Activated CD4-positive, alpha-beta memory T cell treated with anti-CD3 and anti-CD28 coated beads for 36 hours (primary cell): ENCODE measurements at regions not wholly inside any gene's neighbourhood (a gene's known extent, or its start where the extent isn't known, plus 50 kb on each side); places are given as distances from the start of the nearest gene placed in this dataset.

Experiments used
- CTCF ChIA-PET: fragments of 350-600 bp; sonication (Branson Sonifier 250); formaldehyde crosslinking; loops from one replicate; lab custom pipeline; 2021; ENCODE audit warnings: antibody characterized with exemption, inconsistent platforms; lab: Charles Lee
- POLR2A ChIA-PET: fragments of 350-600 bp; sonication (Branson Sonifier 250); formaldehyde crosslinking; loops from one replicate; lab custom pipeline; 2021; ENCODE audit warnings: antibody characterized with exemption; lab: Charles Lee
- DNase-seq: peaks from one replicate; pipeline ENCODE4 v3.0.0-alpha.2; 2020
- H3K27ac Mint-ChIP-seq: one replicate; pipeline ENCODE4 v1.8.0; 2021; ENCODE audit warnings: mixed read lengths
- H3K27me3 Mint-ChIP-seq: one replicate; pipeline ENCODE4 v1.8.0; 2021; ENCODE audit warnings: mixed read lengths
- H3K36me3 Mint-ChIP-seq: one replicate; pipeline ENCODE4 v1.8.0; 2021; ENCODE audit warnings: mixed read lengths
- H3K4me1 Mint-ChIP-seq: one replicate; pipeline ENCODE4 v1.8.0; 2021; ENCODE audit warnings: low read depth, mixed read lengths
- H3K4me3 Mint-ChIP-seq: one replicate; pipeline ENCODE4 v1.8.0; 2021; ENCODE audit warnings: mild to moderate bottlenecking, mixed read lengths
- H3K9me3 Mint-ChIP-seq: one replicate; pipeline ENCODE4 v1.8.0; 2021; ENCODE audit warnings: mixed read lengths
- intact Hi-C: fragments of 100-400 bp; cut with micrococcal nuclease; formaldehyde crosslinking; loops from one replicate; pipeline ENCODE4 v1.15.1; 2023

GRCh38 chr15:72964135-72964534 lies 88.1 kb upstream of the NEO1 start:
- ChIA-PET POLR2A (no interaction called here), CTCF (interaction anchor here (1.2 to 1.8 kb wide), 2 partner anchors 9 to 242 kb away, joined by 3 read pairs; no protein-coding TSS in a partner anchor)
- intact Hi-C loops: no loop called here
- no peaks in the 10 kb centered on the region for H3K36me3 Mint-ChIP-seq
- H3K27me3 Mint-ChIP-seq: peaks cover 15% of the 10 kb centered on the region
- DNase-seq: no peak
- H3K4me1 Mint-ChIP-seq: no peaks in the 10 kb centered on the region
- no peak overlapping the region for H3K27ac Mint-ChIP-seq
- peaks cover 7% of the 10 kb centered on the region for H3K9me3 Mint-ChIP-seq
- H3K4me3 Mint-ChIP-seq: no peak overlapping the region

- intact Hi-C loops: no loop called here
- Mint-ChIP-seq H3K27me3 (peaks cover 15% of the 10 kb centered on the region), H3K4me3 (no peak overlapping the region), H3K27ac (no peak overlapping the region), H3K4me1 (no peaks in the 10 kb centered on the region), H3K36me3 (no peaks in the 10 kb centered on the region), H3K9me3 (peaks cover 7% of the 10 kb centered on the region)
- POLR2A ChIA-PET: no interaction called here
- DNase-seq: no peak
- CTCF ChIA-PET: no interaction called here
Observed at GRCh38 chr15:72962054-72962702, 90.1 kb upstream of the NEO1 start.

- Mint-ChIP-seq H3K36me3 (no peaks in the 10 kb centered on the region), H3K4me3 (no peak overlapping the region), H3K27ac (no peak overlapping the region), H3K9me3 (peaks cover 7% of the 10 kb centered on the region), H3K4me1 (no peaks in the 10 kb centered on the region), H3K27me3 (peaks cover 15% of the 10 kb centered on the region)
- ChIA-PET POLR2A (no interaction called here), CTCF (no interaction called here)
- DNase-seq: no peak
- intact Hi-C loops: no loop called here
Observed at GRCh38 chr15:72961346-72961745, 90.9 kb upstream of the NEO1 start.

GRCh38 chr15:72958634-72959033 lies 93.6 kb upstream of the NEO1 start:
- H3K9me3 Mint-ChIP-seq: peaks cover 7% of the 10 kb centered on the region
- DNase-seq: no peak
- H3K36me3 Mint-ChIP-seq: no peaks in the 10 kb centered on the region
- intact Hi-C loops: no loop called here
- H3K27me3 Mint-ChIP-seq: peaks cover 6% of the 10 kb centered on the region
- no peak overlapping the region for H3K27ac Mint-ChIP-seq
- POLR2A ChIA-PET: no interaction called here
- H3K4me3 Mint-ChIP-seq: no peak overlapping the region
- CTCF ChIA-PET: no interaction called here
- no peaks in the 10 kb centered on the region for H3K4me1 Mint-ChIP-seq

GRCh38 chr15:72953306-72953705 lies 99.0 kb upstream of the NEO1 start:
- Mint-ChIP-seq H3K27me3 (no peaks in the 10 kb centered on the region), H3K27ac (no peak overlapping the region), H3K4me1 (no peaks in the 10 kb centered on the region), H3K4me3 (no peak overlapping the region), H3K36me3 (no peaks in the 10 kb centered on the region), H3K9me3 (peaks cover 6% of the 10 kb centered on the region)
- no peak for DNase-seq
- CTCF ChIA-PET: interaction anchor here (0.8 kb wide), 1 partner anchor 32 kb away, joined by 3 read pairs; no protein-coding TSS in a partner anchor
- POLR2A ChIA-PET: no interaction called here
- intact Hi-C loops: no loop called here

DNA sequence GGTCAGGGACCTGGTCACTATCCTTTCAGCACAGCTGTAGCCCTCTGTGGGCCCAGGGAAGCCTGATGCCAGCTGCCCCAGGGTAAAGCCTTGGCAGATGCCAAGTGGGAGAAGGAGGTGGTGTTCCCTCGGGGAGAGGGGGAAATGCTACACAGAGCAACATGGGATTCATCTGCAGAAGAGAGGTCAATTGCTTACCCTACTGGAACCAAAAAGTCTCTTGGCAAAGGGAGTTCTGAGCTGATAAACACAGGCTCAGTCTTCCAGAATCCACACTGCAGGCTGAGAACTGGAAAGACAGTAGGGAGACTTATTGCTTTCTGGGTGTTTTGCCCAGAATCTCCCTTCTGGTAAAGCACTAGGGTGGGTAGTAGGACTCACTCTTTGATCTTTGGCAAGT lies 100.1 kb upstream of the NEO1 start:
- Mint-ChIP-seq H3K27me3 (no peaks in the 10 kb centered on the region), H3K4me1 (no peaks in the 10 kb centered on the region), H3K27ac (no peak overlapping the region), H3K4me3 (no peak overlapping the region), H3K9me3 (peaks cover 16% of the 10 kb centered on the region), H3K36me3 (no peaks in the 10 kb centered on the region)
- intact Hi-C loops: no loop called here
- ChIA-PET POLR2A (no interaction called here), CTCF (interaction anchor here (0.8 kb wide), 1 partner anchor 30 kb away, joined by 3 read pairs; no protein-coding TSS in a partner anchor)
- DNase-seq: no peak

DNA sequence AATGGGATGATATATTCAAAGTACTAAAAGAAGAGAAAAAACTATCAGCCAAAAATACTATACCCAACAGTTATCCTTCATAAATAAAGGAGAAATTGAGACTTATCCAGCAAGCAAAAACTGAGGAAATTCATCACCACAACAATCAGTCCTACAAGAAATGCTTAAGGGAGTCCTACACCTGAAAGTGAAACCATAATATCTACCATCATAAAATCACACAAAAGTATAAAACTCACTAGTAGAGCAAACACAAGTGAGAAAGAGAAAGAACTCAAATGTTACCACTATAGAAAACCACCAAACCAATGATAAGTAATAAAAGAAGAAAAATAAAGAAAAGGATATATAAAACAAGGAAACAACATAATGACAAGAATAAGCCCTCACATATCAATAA lies 103.6 kb upstream of the NEO1 start:
- Mint-ChIP-seq H3K4me1 (no peaks in the 10 kb centered on the region), H3K36me3 (no peaks in the 10 kb centered on the region), H3K4me3 (no peak overlapping the region), H3K27me3 (peaks cover 2% of the 10 kb centered on the region), H3K9me3 (peaks cover 23% of the 10 kb centered on the region), H3K27ac (no peak overlapping the region)
- POLR2A ChIA-PET: no interaction called here
- DNase-seq: no peak
- CTCF ChIA-PET: no interaction called here
- intact Hi-C loops: no loop called here

GRCh38 chr15:72947709-72948108 lies 104.6 kb upstream of the NEO1 start:
- Mint-ChIP-seq H3K36me3 (no peaks in the 10 kb centered on the region), H3K27me3 (peaks cover 2% of the 10 kb centered on the region), H3K27ac (no peak overlapping the region), H3K9me3 (peaks cover 23% of the 10 kb centered on the region), H3K4me3 (no peak overlapping the region), H3K4me1 (no peaks in the 10 kb centered on the region)
- POLR2A ChIA-PET: no interaction called here
- no peak for DNase-seq
- intact Hi-C loops: no loop called here
- CTCF ChIA-PET: no interaction called here

DNA sequence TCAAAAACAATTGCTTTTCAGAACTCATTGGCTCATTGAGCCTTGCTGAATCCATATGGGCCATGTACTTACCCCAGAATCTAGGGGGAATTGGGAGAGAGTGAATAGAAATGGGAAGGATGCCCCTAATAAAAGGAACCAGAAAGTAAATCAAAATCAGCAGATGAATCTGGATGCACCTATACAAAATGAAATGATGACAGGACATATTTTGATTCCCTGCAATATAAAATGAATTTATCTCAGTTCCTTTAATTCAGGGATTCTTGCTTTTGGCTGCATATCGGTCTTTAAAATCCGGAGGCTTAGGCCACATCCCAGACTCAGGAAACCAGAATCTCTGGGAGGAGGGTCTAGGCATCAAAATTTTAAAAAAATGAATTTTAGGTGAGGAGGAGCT lies 107.7 kb upstream of the NEO1 start:
- CTCF ChIA-PET: no interaction called here
- H3K4me3 Mint-ChIP-seq: no peak overlapping the region
- peaks cover 2% of the 10 kb centered on the region for H3K27me3 Mint-ChIP-seq
- DNase-seq: no peak
- H3K9me3 Mint-ChIP-seq: peaks cover 23% of the 10 kb centered on the region
- POLR2A ChIA-PET: no interaction called here
- intact Hi-C loops: no loop called here
- no peaks in the 10 kb centered on the region for H3K36me3 Mint-ChIP-seq
- H3K4me1 Mint-ChIP-seq: no peaks in the 10 kb centered on the region
- H3K27ac Mint-ChIP-seq: no peak overlapping the region

GRCh38 chr15:72940229-72940622 lies 112.0 kb upstream of the NEO1 start:
- no peak for DNase-seq
- intact Hi-C loops: no loop called here
- Mint-ChIP-seq H3K36me3 (no peaks in the 10 kb centered on the region), H3K27me3 (peaks cover 11% of the 10 kb centered on the region), H3K9me3 (no peaks in the 10 kb centered on the region), H3K4me3 (no peak overlapping the region), H3K4me1 (no peaks in the 10 kb centered on the region), H3K27ac (no peak overlapping the region)
- POLR2A ChIA-PET: no interaction called here
- CTCF ChIA-PET: interaction anchor here (1.2 kb wide), 1 partner anchor 218 kb away, joined by 4 read pairs; no protein-coding TSS in a partner anchor

DNA sequence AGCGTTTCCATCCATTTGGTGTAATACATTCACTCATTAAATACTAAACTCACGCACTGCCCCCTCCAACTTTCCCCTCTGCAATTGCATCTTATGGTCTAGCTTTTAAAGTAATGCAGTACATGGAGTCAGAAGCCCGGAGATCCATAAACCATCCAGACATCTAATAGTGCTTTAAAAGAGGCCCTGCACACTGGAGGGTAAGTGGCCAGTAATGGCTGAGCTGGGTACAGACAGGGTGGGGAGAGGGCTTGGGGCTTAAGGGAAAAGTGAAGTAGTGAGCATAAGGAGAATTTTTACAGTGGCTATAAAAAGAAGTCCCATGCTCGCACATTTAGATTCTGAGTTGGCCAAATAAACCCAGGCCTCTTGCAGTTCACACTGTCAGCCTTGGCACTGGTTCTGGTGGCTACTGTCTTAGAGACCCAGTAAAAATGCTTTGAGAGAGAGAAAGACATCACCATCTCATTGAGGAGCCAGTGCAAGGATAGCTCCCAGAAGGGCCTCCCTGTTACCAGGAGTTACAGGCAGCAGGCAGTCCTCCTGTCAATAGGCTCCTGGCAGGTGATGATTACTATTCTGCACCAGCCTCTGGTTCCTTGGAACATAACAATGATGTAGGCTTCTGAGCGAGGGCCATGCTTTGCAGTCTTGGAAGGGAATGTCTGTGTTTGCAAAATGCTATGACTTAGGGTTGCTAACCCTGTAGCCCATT lies 112.6 kb upstream of the NEO1 start:
- H3K27me3 Mint-ChIP-seq: peaks cover 11% of the 10 kb centered on the region
- H3K4me1 Mint-ChIP-seq: no peaks in the 10 kb centered on the region
- DNase-seq: no peak
- no peak overlapping the region for H3K27ac Mint-ChIP-seq
- intact Hi-C loops: no loop called here
- no peaks in the 10 kb centered on the region for H3K9me3 Mint-ChIP-seq
- no peak overlapping the region for H3K4me3 Mint-ChIP-seq
- CTCF ChIA-PET: no interaction called here
- no peaks in the 10 kb centered on the region for H3K36me3 Mint-ChIP-seq
- POLR2A ChIA-PET: no interaction called here

- ChIA-PET POLR2A (no interaction called here), CTCF (no interaction called here)
- H3K9me3 Mint-ChIP-seq: no peaks in the 10 kb centered on the region
- DNase-seq: no peak
- no peaks in the 10 kb centered on the region for H3K36me3 Mint-ChIP-seq
- no peaks in the 10 kb centered on the region for H3K4me1 Mint-ChIP-seq
- no peak overlapping the region for H3K27ac Mint-ChIP-seq
- peaks cover 16% of the 10 kb centered on the region for H3K27me3 Mint-ChIP-seq
- H3K4me3 Mint-ChIP-seq: no peak overlapping the region
- intact Hi-C loops: no loop called here
Observed at GRCh38 chr15:72936691-72937679, 115.3 kb upstream of the NEO1 start.
